ENCODE measurements at regions not wholly inside any gene's neighbourhood (a gene's known extent, or its start where the extent isn't known, plus 50 kb on each side); places are given as distances from the start of the nearest gene placed in this dataset.

DNA sequence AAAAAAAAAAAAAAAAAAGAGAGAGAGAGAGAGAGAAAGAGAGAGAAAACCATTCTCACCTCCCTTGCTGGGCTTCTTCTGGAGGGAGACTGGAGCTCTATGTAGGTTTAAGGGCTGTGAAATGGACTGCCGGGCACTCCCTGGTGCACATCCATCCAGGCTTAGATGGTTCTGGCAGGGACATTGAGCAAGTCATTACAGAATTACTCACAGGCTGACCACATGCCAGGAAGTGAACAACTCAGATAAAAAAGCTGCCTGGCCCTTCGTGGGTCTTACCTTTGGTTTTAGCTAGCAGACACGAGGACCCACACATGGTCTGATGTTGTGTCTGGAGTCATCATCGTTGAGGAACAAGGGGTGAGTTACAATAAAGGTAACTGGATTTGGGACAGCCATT lies 847.4 kb upstream of the EEF2KMT start:
- TF ChIP-seq POLR2AphosphoS5 (IDR thresholded peaks at IDR 0.05; ENCODE audit: borderline replicate concordance, low read depth, low read length), result no peak
- TF ChIP-seq EZH2 (IDR thresholded peaks at IDR 0.05), result no peak
- no peak for TF ChIP-seq FOXP2 (optimal IDR thresholded peaks at IDR 0.05; ENCODE audit: control extremely low read depth, extremely low read length, insufficient read depth)

Measured in SK-N-MC (cell line).